HG03039 (cell line): ENCODE measurements at regions not wholly inside any gene's neighbourhood (a gene's known extent, or its start where the extent isn't known, plus 50 kb on each side); places are given as distances from the start of the nearest gene placed in this dataset.
A peak's percentile ranks its signal among the peaks of the same experiment; 100 is the strongest.

Experiments
- ATAC-seq: cut with Tn5 transposase; IDR thresholded peaks from one replicate; pipeline ENCODE4 v1.9.1; 2021; ENCODE audit warnings: mild to moderate bottlenecking, moderate library complexity; ENCODE audit not compliant: unreplicated experiment

- no peak for ATAC-seq
Measured at GRCh38 chr4:180640193-180640592, 1603.0 kb upstream of the TENM3 start.

- ATAC-seq, result no peak
Measured at GRCh38 chr4:180641495-180641894, 1601.7 kb upstream of the TENM3 start.

DNA sequence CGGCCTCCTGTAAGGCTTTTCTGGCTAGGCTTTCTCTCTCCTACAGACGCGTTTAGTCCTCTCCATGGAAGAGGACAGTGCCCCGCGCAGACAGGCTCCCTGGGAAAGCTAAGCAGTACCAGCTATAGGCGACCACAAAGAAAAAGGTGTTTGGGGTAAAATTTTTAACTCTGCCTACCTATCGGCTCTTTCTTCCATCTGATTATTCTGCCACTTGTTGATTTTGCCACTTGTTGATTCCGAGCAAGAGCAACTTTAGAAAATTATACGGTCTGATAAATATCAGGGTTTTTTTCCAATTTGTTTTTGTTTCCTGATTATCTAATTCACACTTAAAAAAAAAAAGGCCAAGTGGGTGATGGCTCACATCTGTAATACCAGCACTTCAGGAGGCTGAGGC, 1600.5 kb upstream of the TENM3 start:
- no peak for ATAC-seq

DNA sequence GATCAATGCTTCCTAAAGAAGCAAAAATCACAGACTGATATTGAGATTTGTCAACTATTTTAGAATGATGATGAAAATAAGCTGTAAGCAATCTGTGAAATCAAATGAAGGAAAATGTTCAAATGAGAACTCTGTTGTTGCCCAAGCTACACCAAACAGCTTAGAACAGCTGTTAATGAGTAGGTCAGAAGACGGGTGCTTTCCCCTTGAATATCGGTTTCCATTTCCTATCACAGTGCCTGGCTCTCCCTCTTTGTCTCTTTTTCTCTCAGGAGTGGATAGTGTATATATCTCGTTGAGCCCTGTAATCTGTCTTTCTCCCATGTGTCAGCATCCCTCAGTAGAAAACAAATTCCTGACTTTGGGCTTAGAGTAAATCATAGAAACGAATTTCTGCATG, 1592.9 kb upstream of the TENM3 start:
- ATAC-seq, result no peak

DNA sequence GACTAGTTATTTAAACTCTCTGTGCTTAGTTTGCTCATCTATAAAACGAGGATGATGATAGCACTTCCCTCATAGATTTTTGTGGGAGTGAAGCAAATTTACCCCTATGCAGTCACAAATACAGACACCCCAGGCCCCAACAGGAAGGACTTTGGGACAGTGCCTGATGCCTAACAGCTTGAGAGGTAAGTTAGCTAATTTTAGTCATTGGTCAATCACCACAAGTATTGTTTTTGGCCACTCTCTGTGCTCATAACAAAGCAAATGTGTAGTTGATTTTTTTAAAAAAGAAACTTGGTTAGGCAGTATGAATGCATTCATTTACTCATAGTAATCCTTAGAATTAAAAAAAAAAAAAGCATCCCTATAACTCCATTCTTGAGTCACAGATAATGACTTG, 1590.7 kb upstream of the TENM3 start:
- no peak for ATAC-seq

GRCh38 chr4:180655886-180656285, 1587.3 kb upstream of the TENM3 start:
- ATAC-seq, result no peak

DNA sequence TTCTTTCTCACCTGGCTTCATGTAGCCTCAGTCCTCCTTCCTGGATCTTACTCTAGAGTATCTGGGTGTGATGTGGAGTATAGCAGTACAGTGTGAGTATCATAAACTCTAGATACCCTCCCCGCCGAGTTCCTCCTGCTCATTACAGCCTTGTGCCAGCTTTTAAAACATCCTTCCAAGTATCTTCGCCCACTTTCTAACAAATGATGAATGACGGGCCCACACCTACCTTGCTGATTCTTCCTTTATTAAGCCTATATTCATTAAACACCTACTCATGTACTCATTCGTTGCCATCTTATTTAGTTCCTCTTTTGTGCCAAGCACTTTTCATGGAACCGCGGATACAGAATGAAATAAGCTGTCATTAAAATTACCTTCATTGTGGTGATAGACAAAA, 1585.3 kb upstream of the TENM3 start:
- ATAC-seq, result no peak

DNA sequence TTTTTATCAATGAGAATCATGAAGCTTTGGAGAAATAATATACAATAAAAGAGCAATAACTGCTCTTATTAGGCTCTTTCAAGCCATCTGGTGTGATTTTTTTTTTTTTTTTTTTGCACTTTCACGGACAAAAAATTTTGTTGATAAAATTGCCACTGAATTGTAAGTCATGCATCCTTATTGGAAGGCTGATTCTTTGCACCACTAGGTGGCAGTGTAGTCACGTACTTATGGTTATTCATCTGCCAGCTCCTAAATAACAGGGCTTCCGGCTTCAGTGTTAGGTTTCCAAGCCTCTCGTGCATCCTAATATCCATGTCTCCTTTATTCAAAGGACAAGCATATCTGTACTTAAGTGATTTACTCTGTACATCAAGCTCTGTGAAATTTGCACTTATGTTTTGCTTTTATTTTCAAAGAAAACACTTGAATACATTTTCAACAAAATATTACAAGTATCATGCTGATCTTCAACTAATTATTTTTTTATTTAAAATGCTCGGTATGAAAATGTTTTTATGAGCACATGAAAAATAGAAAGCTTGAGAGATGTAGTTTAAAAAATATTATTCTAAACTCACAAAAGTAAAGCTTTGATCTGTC, 1578.3 kb upstream of the TENM3 start:
- ATAC-seq, result peak; percentile 84

- no peak for ATAC-seq
Measured at GRCh38 chr4:180665481-180665880, 1577.7 kb upstream of the TENM3 start.

DNA sequence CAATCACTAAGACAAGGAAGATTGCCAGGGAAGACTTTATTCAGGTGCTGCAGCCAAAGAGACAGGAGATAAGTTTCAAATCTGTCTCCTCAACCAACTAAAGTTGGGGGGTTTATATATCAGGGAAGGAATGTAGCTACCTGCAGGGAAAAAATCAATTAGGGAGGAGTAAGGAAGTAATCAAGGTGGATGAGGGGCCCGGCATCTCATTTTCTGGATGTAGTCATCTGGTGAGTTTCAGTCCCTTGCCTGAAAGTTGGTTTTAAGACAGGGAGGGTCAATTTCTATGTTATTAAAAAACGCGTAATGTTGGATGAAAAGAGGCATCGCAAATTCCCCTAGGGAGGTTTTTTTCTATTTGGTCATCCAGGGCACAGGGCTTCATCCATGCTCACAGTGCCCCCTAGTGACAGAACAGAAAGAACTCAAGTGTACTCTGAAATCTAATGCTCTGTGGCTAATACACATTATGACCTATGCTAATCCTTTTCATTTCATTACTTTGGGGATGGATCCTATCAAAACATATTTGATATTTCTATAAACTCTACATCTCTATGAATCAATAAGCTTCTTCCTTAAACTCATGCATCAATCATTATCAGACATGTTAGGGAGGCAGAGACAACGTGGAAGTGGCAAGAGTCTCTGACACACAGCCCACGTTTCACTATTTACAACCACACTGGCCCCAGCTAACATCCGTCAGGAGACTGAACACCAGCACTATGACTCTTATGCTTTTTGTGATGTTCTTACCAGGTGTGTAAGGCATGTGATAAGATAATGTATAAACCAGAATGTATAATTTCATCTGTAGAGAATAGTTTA, 1577.0 kb upstream of the TENM3 start:
- peak; percentile 67 for ATAC-seq

DNA sequence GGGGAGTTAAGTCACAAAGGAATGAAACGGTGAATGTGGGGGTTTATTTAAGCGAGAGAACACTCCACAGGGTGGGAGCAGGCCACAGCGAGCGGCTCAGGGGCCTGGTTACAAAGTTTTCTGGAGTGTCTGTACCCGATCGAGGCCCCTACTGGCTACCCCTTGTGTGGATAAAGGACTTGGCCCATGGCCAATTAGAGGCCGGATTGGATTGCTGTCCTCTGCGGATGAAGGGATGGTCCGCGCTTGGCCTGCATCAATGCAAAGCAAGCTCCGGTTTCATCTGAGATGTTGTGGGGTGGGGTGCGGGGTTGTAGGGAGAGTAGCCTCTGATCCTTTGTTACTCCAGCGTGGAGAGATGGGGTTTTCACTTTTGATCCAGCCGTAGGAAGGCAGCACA, 1574.5 kb upstream of the TENM3 start:
- ATAC-seq, result no peak

- ATAC-seq, result no peak
Measured at GRCh38 chr4:180669680-180670079, 1573.5 kb upstream of the TENM3 start.

- no peak for ATAC-seq
Measured at GRCh38 chr4:180674619-180675358, 1568.4 kb upstream of the TENM3 start.

GRCh38 chr4:180675359-180675650, 1567.9 kb upstream of the TENM3 start:
- ATAC-seq, result no peak

DNA sequence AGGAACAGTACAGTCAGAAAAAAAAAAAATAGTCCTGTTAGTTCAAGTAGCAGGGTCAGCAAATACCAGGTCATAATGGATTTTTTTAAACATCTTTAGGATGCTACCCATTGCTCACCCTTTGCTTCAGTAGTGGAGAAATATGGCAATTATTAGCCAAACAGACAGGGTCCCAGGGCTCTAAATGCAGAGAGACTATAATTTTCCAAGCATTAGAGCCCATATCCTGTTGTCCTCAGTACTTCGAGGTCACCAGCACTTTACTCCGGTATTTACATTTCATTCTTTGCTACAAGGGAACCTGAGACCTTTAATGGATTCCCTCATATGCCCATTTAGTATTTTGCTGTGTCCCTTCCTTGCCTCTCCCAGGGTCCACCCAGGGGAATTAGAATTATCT, 1562.9 kb upstream of the TENM3 start:
- no peak for ATAC-seq

DNA sequence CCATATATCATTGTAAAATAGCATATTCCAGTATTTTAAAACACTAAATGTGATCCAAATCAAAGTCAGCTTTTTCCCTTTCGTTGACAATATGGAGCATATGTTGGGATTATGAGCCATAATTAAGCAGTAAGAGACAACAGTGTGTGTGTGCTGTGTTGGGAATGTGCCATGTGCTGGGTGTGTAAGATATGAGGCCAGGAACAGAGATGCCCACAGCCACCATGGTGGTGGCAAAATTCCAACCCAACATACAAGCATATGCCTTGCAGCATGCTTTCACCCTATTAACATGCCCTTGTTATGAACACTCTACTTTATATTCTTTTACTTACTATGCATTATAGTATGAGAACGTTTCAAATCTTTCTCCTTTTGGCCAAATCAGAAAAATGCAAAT, 1560.4 kb upstream of the TENM3 start:
- no peak for ATAC-seq

DNA sequence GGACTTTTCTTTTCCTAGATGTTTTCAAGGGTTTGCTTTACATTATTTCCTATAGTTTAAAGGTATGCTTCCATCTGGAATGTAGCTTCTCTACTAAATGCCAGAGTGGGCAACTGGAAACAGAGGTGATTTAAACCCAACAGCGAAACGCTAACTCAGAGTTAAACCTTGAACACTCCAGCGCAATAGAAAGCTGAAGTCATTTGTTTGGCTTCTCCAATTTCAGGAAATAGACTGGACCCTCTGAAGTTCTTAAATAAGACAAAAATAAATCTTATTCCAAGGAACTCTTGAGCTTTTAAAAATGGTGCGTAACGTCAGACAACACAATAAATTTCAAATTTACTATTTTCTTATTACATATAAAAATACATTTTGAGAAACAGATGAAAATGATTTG, 1560.0 kb upstream of the TENM3 start:
- no peak for ATAC-seq

DNA sequence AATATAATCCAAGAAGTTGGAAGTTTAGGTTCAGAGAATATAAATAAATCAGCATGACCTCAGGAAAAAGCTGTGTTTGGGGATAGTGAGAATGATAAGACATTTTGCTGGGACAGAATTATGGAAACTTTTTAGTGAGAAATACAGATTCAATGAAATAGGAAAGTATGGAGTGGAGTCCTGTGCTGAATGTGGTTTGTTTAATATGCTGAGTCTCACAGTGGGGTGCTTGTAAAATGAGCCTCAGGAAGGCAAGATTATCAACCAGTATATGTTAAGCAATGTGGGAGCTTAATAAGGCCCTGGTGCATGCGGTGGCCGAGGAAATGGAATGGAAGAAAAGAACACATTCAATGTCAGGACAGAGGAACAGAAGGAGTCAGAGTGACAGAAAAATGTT, 1554.7 kb upstream of the TENM3 start:
- ATAC-seq, result no peak

DNA sequence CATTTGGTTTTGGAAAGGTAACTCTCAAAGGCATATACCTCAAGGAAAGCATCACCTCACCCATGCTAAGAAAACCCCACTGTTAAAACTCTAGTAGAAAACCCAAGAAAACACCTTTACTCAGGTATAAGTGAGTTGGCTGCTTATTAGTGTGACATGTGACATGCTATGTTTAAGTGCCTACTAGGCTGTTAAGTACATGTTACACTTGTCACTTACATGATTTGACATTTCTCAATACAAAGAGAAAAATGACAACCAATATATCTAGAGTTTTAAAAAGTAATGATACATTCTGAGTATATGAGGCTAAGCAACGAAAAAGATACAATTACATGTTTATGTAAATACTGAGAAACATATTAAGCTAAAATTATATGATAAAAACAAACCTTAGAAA, 1548.3 kb upstream of the TENM3 start:
- ATAC-seq, result no peak

DNA sequence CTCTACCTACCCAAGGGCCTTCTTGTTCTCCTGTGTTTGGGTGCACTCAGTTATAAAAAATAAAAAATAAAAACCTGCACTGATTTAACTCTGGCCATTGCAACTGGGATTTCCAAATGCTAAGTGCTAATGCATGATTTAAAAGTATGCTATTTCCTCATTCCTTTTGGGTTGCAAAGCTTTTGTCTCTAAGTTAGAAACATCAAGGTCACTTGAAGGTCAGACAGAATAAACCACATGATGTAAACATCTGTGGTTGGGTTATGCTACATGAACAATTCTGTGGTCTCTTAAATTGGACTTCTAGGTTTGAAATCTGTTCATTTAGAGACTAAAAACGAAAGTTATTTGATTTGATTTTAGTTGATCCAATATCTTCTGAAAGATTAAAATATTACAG, 1547.4 kb upstream of the TENM3 start:
- no peak for ATAC-seq

DNA sequence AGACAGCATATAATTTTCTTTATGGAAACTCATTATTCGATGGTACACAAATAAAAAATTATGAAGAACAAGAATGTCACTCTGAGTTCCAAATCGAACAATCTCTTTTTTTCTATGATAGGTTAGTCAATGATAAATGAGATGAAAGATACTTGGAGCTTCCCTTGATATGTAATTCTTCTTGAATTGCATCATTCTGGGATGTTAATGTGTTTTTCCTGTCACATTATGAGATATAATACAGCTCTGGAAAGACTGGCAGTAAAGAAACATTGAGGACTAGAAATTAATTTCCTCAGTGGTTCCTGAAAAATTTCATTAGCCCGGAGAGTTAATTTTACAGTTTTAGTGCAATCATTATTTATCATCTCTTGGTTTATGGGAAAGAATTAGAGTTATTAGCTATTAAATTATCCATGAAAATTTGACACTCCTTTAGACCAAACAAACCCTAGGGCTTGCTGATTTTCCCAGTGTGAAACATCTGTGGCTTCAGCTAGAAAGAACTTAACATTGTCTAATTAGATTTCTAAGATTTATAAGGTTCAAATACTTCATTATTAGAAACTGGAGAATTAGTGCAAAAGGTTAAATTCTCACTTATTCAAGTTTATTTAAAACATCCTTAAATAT, 1546.6 kb upstream of the TENM3 start:
- no peak for ATAC-seq
